ENCODE measurements at regions not wholly inside any gene's neighbourhood (a gene's known extent, or its start where the extent isn't known, plus 50 kb on each side); places are given as distances from the start of the nearest gene placed in this dataset.

- DNase-seq (ENCODE audit: low read depth): no peak
- H3K4me3 ChIP-seq (ENCODE audit: low read depth, low read length): no peak overlapping the region
- no peak for TF ChIP-seq CTCF (IDR thresholded peaks at IDR 0.05; ENCODE audit: control insufficient read depth, extremely low read depth, insufficient read depth)
Observed at GRCh38 chr1:96206451-96206850, 515.1 kb upstream of the PTBP2 start.

- DNase-seq (ENCODE audit: low read depth): no peak
- no peak for TF ChIP-seq CTCF (IDR thresholded peaks at IDR 0.05; ENCODE audit: control insufficient read depth, extremely low read depth, insufficient read depth)
Observed at GRCh38 chr1:96207936-96208335, 513.6 kb upstream of the PTBP2 start.

GRCh38 chr1:96208428-96208827 lies 513.2 kb upstream of the PTBP2 start:
- no peak for TF ChIP-seq CTCF (IDR thresholded peaks at IDR 0.05; ENCODE audit: control insufficient read depth, extremely low read depth, insufficient read depth)
- no peak for DNase-seq (ENCODE audit: low read depth)
- H3K4me3 ChIP-seq (ENCODE audit: low read depth, low read length): no peak overlapping the region

More at GRCh38 chr1:96207936-96208335, 513.6 kb upstream of the PTBP2 start:
- no peak overlapping the region for H3K4me3 ChIP-seq (ENCODE audit: low read depth, low read length)

GRCh38 chr1:96210054-96210453 lies 511.5 kb upstream of the PTBP2 start:
- H3K4me3 ChIP-seq (ENCODE audit: low read depth, low read length): no peak overlapping the region
- no peak for TF ChIP-seq CTCF (IDR thresholded peaks at IDR 0.05; ENCODE audit: control insufficient read depth, extremely low read depth, insufficient read depth)
- DNase-seq (ENCODE audit: low read depth): no peak

GRCh38 chr1:96211202-96211601 lies 510.4 kb upstream of the PTBP2 start:
- no peak overlapping the region for H3K4me3 ChIP-seq (ENCODE audit: low read depth, low read length)
- no peak for TF ChIP-seq CTCF (IDR thresholded peaks at IDR 0.05; ENCODE audit: control insufficient read depth, extremely low read depth, insufficient read depth)
- no peak for DNase-seq (ENCODE audit: low read depth)

GRCh38 chr1:96214982-96215381 lies 506.6 kb upstream of the PTBP2 start:
- H3K4me3 ChIP-seq (ENCODE audit: low read depth, low read length): no peak overlapping the region
- TF ChIP-seq CTCF (IDR thresholded peaks at IDR 0.05; ENCODE audit: control insufficient read depth, extremely low read depth, insufficient read depth): no peak
- DNase-seq (ENCODE audit: low read depth): no peak

- no peak for TF ChIP-seq CTCF (IDR thresholded peaks at IDR 0.05; ENCODE audit: control insufficient read depth, extremely low read depth, insufficient read depth)
- peak; percentile 13 for DNase-seq (ENCODE audit: low read depth)
- H3K4me3 ChIP-seq (ENCODE audit: low read depth, low read length): no peak overlapping the region
Observed at GRCh38 chr1:96220651-96221050, 500.9 kb upstream of the PTBP2 start.
